ENCODE measurements at regions not wholly inside any gene's neighbourhood (a gene's known extent, or its start where the extent isn't known, plus 50 kb on each side); places are given as distances from the start of the nearest gene placed in this dataset.

DNA sequence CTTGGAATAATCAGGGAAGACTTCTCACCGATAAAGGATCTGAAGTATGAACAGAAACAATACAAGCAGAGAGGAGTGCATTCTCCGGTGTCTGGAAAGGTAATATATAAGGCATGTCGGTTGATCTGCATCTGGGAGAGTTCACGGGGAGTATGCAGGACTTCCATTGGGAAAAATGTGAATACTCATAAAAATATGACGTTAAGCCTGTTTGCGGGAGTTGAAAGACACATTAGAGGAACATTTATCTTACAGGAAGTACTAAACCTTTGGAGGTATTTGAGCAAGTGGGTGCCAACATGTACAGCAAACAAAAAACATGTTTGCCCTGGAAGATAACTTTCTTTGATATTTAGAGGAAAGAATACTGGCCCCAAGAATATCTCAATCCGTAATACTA lies 286.8 kb downstream of the SLITRK6 start:
- no peak for TF ChIP-seq CTCF (IDR thresholded peaks at IDR 0.05)
- no peak for TF ChIP-seq POLR2A (IDR thresholded peaks at IDR 0.05)

Measured in esophagus squamous epithelium (tissue), 4 donors.